ENCODE measurements at regions not wholly inside any gene's neighbourhood (a gene's known extent, or its start where the extent isn't known, plus 50 kb on each side); places are given as distances from the start of the nearest gene placed in this dataset.

DNA sequence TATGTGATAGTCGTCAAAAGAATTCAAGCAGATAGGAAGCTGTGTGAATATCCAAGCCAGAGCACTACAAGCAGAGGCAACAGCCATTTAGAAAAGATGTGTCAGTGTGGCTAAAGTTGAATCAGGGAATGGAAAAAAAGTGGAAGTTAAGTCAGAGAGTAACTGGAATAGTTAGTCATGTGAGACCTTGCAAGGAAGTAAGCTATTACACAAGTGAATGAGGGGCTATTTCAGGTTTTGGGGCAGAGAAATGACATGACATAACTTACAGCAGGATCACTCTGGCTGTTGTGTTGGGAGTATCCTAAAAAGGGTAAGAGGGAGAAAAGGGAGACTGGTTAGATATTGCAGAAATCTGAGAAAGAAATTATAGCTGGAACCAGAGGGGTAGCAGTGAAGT lies 236.6 kb upstream of the PCDH18 start:
- Mint-ChIP-seq H3K9me3 (peaks cover 0 to 25% (median 1%) of the 10 kb centered on the region in 11 donors), H3K27me3 (no peaks in the 10 kb centered on the region), H3K36me3 (no peaks in the 10 kb centered on the region), H3K27ac (no peak overlapping the region), H3K4me1 (no peaks in the 10 kb centered on the region), H3K4me3 (no peak overlapping the region)
- ChIA-PET POLR2A (no interaction called here), CTCF (no interaction called here)
- H3K27me3 ChIP-seq (ENCODE audit: control insufficient read depth in 2 of 2, insufficient read depth in 2 of 2, low read length in 2 of 2): no peaks in the 10 kb centered on the region
- no peaks in the 10 kb centered on the region for H3K4me1 ChIP-seq (ENCODE audit: control insufficient read depth in 2 of 2, insufficient read depth in 2 of 2, low read length in 2 of 2)
- intact Hi-C loops (cut with micrococcal nuclease): no loop called here
- no peaks in the 10 kb centered on the region for H3K36me3 ChIP-seq (ENCODE audit: control insufficient read depth in 2 of 3, insufficient read depth in 3 of 3, low read length in 3 of 3)
- no peak for ATAC-seq
- no peak overlapping the region for H3K4me3 ChIP-seq (ENCODE audit: low read length)
- H3K27ac ChIP-seq (ENCODE audit: low read depth, low read length): no peak overlapping the region
- no peak for DNase-seq
- no peaks in the 10 kb centered on the region for H3K9me3 ChIP-seq (ENCODE audit: control insufficient read depth in 2 of 3, low read length in 3 of 3)

DNA sequence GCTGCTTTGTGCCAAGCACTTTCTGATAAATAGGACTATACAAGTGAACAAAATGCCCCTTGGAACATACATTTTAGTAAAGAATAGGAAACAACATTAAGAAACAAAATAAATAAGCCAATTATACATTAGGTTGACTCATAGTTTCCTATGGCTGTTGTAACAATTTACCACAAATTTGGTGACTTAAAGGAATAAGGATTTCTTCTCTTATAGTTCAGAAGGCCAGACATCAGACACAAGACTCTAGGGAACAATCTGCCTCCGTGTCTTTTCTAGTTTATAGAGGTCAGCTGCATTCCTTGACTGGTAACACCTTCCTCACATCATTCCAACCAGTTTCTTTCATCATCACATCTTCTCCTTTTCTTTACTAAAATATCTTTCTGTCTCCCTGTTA lies 235.9 kb upstream of the PCDH18 start:
- ChIA-PET CTCF (no interaction called here), POLR2A (no interaction called here)
- H3K4me1 Mint-ChIP-seq: no peaks in the 10 kb centered on the region
- intact Hi-C loops (cut with micrococcal nuclease): no loop called here
- Histone ChIP-seq H3K4me3 (ENCODE audit: low read length) (no peak overlapping the region), H3K27ac (ENCODE audit: low read depth, low read length) (no peak overlapping the region), H3K27me3 (ENCODE audit: control insufficient read depth in 2 of 2, insufficient read depth in 2 of 2, low read length in 2 of 2) (no peaks in the 10 kb centered on the region), H3K9me3 (ENCODE audit: control insufficient read depth in 2 of 3, low read length in 3 of 3) (no peaks in the 10 kb centered on the region), H3K36me3 (ENCODE audit: control insufficient read depth in 2 of 3, insufficient read depth in 3 of 3, low read length in 3 of 3) (no peaks in the 10 kb centered on the region), H3K4me1 (ENCODE audit: control insufficient read depth in 2 of 2, insufficient read depth in 2 of 2, low read length in 2 of 2) (no peaks in the 10 kb centered on the region)
- no peak overlapping the region for H3K4me3 Mint-ChIP-seq
- H3K9me3 Mint-ChIP-seq: peaks cover 0 to 25% (median 1%) of the 10 kb centered on the region in 11 donors
- no peak for ATAC-seq
- no peak overlapping the region for H3K27ac Mint-ChIP-seq
- H3K36me3 Mint-ChIP-seq: no peaks in the 10 kb centered on the region
- H3K27me3 Mint-ChIP-seq: no peaks in the 10 kb centered on the region
- no peak for DNase-seq

DNA sequence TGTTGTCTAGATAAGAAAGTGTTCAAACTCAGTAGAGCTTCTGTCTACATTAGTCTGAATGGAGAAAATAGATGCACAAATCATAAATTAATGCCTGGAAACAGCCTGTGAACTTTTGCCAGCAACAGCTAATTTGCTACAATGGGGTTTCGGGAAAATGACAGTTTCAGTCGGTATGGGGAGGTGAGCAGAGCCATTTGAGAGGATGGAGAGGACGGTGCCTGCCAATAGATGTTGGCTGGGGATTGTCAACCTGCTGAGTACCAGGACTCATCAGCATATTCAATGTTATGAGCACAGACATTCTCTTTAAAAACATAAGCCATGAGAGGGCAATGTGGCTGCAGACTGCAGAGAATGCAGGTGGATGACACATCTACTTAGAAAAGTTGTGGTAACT lies 230.3 kb upstream of the PCDH18 start:
- ChIA-PET POLR2A (no interaction called here), CTCF (no interaction called here)
- Mint-ChIP-seq H3K9me3 (peaks cover 0 to 15% (median 0%) of the 10 kb centered on the region in 11 donors), H3K27ac (no peak overlapping the region), H3K4me3 (no peak overlapping the region), H3K27me3 (no peaks in the 10 kb centered on the region), H3K36me3 (no peaks in the 10 kb centered on the region), H3K4me1 (no peaks in the 10 kb centered on the region)
- Histone ChIP-seq H3K9me3 (ENCODE audit: control insufficient read depth in 2 of 3, low read length in 3 of 3) (no peaks in the 10 kb centered on the region), H3K4me3 (ENCODE audit: low read length) (no peak overlapping the region), H3K4me1 (ENCODE audit: control insufficient read depth in 2 of 2, insufficient read depth in 2 of 2, low read length in 2 of 2) (no peaks in the 10 kb centered on the region), H3K36me3 (ENCODE audit: control insufficient read depth in 2 of 3, insufficient read depth in 3 of 3, low read length in 3 of 3) (no peaks in the 10 kb centered on the region), H3K27ac (ENCODE audit: low read depth, low read length) (no peak overlapping the region), H3K27me3 (ENCODE audit: control insufficient read depth in 2 of 2, insufficient read depth in 2 of 2, low read length in 2 of 2) (no peaks in the 10 kb centered on the region)
- DNase-seq (no peak), ATAC-seq (no peak)
- intact Hi-C loops (cut with micrococcal nuclease): no loop called here

DNA sequence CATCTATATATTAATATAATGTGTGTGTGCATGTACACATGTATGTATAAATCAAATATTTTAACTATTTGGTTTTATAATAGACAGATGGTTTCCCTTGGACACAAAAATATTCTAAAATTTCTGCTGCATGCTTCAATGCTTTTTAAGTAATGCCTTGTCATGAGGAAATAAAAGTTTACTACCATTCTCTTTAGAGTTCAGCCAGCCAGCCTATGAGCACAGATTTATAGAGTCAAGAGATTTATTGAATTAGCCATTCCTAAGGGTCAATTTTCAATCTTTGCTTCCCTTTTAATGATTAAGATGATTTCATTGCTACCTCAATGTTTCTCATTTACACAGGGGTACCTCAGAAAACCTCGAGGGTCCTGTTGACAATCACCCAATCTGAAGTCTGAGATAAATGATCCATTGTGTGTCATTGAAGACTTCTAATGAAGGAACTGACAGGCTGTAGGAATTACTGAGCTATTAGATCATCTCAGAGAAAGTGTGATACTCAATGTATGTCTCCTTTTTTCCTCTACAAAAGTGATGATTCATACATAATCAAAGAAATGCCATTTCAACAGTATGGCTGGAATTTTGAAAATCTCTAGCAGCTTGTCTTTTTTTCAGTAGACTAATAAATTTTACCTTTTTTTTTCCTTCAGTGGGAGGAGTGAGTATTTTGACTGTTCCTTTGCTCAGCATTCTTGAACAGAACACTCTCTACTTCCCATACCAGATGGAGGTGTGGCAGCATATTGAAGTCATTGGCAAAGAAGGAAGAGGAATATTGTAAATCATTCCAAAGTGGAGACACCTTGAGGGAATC lies 222.6 kb upstream of the PCDH18 start:
- intact Hi-C loops (cut with micrococcal nuclease): no loop called here
- CTCF ChIA-PET: no interaction called here
- ATAC-seq: no peak

DNA sequence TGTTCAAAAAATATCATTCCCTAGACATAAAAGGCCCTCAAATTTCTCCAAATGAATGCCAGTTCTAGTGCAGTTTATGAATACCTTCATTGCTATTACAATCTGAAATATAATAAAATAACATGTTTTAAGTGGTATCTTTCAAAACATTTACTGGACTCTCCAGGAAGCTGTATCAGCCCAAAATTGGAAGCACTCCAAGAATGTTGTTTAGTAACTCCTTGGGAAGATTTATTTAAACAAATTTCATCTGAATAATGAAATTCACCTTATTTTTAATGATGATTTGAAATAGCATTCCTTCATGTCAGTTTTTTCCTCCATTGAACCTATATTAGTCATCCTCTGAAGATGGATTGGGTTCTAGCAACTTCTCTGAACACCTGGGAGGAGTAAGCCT lies 217.2 kb upstream of the PCDH18 start:
- DNase-seq (no peak), ATAC-seq (no peak)
- H3K27ac Mint-ChIP-seq: no peak overlapping the region
- H3K36me3 Mint-ChIP-seq: no peaks in the 10 kb centered on the region
- Histone ChIP-seq H3K9me3 (ENCODE audit: control insufficient read depth in 2 of 3, low read length in 3 of 3) (no peaks in the 10 kb centered on the region), H3K27ac (ENCODE audit: low read depth, low read length) (no peak overlapping the region), H3K36me3 (ENCODE audit: control insufficient read depth in 2 of 3, insufficient read depth in 3 of 3, low read length in 3 of 3) (no peaks in the 10 kb centered on the region), H3K4me1 (ENCODE audit: control insufficient read depth in 2 of 2, insufficient read depth in 2 of 2, low read length in 2 of 2) (no peaks in the 10 kb centered on the region), H3K4me3 (ENCODE audit: low read length) (no peak overlapping the region), H3K27me3 (ENCODE audit: control insufficient read depth in 2 of 2, insufficient read depth in 2 of 2, low read length in 2 of 2) (no peaks in the 10 kb centered on the region)
- no peak overlapping the region for H3K4me3 Mint-ChIP-seq
- ChIA-PET POLR2A (no interaction called here), CTCF (no interaction called here)
- peaks cover 0 to 25% (median 2%) of the 10 kb centered on the region in 11 donors for H3K9me3 Mint-ChIP-seq
- intact Hi-C loops (cut with micrococcal nuclease): no loop called here
- H3K4me1 Mint-ChIP-seq: no peaks in the 10 kb centered on the region
- H3K27me3 Mint-ChIP-seq: no peaks in the 10 kb centered on the region

More for the DNA sequence above, 222.6 kb upstream of the PCDH18 start:
- Histone ChIP-seq H3K27me3 (ENCODE audit: control insufficient read depth in 2 of 2, insufficient read depth in 2 of 2, low read length in 2 of 2) (no peaks in the 10 kb centered on the region), H3K4me1 (ENCODE audit: control insufficient read depth in 2 of 2, insufficient read depth in 2 of 2, low read length in 2 of 2) (no peaks in the 10 kb centered on the region), H3K36me3 (ENCODE audit: control insufficient read depth in 2 of 3, insufficient read depth in 3 of 3, low read length in 3 of 3) (no peaks in the 10 kb centered on the region), H3K4me3 (ENCODE audit: low read length) (no peak overlapping the region), H3K27ac (ENCODE audit: low read depth, low read length) (no peak overlapping the region), H3K9me3 (ENCODE audit: control insufficient read depth in 2 of 3, low read length in 3 of 3) (no peaks in the 10 kb centered on the region)
- Mint-ChIP-seq H3K9me3 (peaks cover 0 to 28% (median 0%) of the 10 kb centered on the region in 11 donors), H3K4me3 (no peak overlapping the region), H3K27ac (no peak overlapping the region), H3K27me3 (no peaks in the 10 kb centered on the region), H3K4me1 (no peaks in the 10 kb centered on the region), H3K36me3 (no peaks in the 10 kb centered on the region)
- DNase-seq: no peak
- POLR2A ChIA-PET: no interaction called here

DNA sequence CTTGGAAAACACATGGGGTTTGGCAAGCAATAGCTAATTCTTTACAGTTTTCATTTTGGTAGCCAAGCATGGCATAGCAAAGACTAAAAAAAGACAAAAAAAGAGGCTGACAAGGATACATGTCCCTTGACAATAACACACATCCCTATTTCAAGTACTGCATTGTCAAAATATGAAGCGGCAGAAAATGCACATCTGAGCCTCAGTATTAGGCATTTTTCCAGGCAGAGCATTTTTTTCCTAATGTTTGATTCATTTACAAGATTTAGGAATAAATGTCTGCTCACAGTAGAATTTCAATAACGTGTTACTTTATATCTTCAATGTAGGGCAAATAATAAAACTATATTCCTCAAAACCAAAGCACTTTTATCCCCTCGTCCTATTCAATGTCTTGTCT lies 216.3 kb upstream of the PCDH18 start:
- Histone ChIP-seq H3K36me3 (ENCODE audit: control insufficient read depth in 2 of 3, insufficient read depth in 3 of 3, low read length in 3 of 3) (no peaks in the 10 kb centered on the region), H3K27me3 (ENCODE audit: control insufficient read depth in 2 of 2, insufficient read depth in 2 of 2, low read length in 2 of 2) (no peaks in the 10 kb centered on the region), H3K4me3 (ENCODE audit: low read length) (no peak overlapping the region), H3K4me1 (ENCODE audit: control insufficient read depth in 2 of 2, insufficient read depth in 2 of 2, low read length in 2 of 2) (no peaks in the 10 kb centered on the region), H3K27ac (ENCODE audit: low read depth, low read length) (no peak overlapping the region), H3K9me3 (ENCODE audit: control insufficient read depth in 2 of 3, low read length in 3 of 3) (no peaks in the 10 kb centered on the region)
- intact Hi-C loops (cut with micrococcal nuclease): no loop called here
- ATAC-seq: no peak
- Mint-ChIP-seq H3K4me1 (no peaks in the 10 kb centered on the region), H3K36me3 (no peaks in the 10 kb centered on the region), H3K27me3 (no peaks in the 10 kb centered on the region), H3K4me3 (no peak overlapping the region), H3K9me3 (peaks cover 0 to 25% (median 2%) of the 10 kb centered on the region in 11 donors), H3K27ac (no peak overlapping the region)
- DNase-seq: no peak
- ChIA-PET POLR2A (no interaction called here), CTCF (no interaction called here)

DNA sequence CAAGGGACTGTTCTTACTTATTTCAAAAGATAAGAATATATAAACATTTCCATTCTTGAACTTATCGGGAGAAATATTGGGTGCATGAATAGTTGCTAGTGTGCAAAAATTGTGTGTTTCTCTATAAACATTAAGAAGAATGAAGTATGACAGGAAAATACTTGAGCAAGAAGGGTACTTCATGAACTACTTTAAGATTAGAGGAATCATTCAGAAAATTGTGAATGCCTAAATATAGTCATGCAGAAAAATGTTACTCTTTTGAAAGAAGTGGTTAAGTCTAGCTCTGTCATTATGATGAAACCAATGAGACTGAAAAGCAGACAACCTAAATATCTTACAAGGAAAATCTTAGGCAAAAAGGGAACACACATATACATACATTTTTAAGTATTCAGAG lies 207.8 kb upstream of the PCDH18 start:
- no peak overlapping the region for H3K4me3 Mint-ChIP-seq
- H3K9me3 Mint-ChIP-seq: peaks cover 0 to 2% (median 0%) of the 10 kb centered on the region in 11 donors
- Histone ChIP-seq H3K36me3 (ENCODE audit: control insufficient read depth in 2 of 3, insufficient read depth in 3 of 3, low read length in 3 of 3) (no peaks in the 10 kb centered on the region), H3K4me3 (ENCODE audit: low read length) (no peak overlapping the region), H3K27me3 (ENCODE audit: control insufficient read depth in 2 of 2, insufficient read depth in 2 of 2, low read length in 2 of 2) (no peaks in the 10 kb centered on the region), H3K4me1 (ENCODE audit: control insufficient read depth in 2 of 2, insufficient read depth in 2 of 2, low read length in 2 of 2) (no peaks in the 10 kb centered on the region), H3K9me3 (ENCODE audit: control insufficient read depth in 2 of 3, low read length in 3 of 3) (no peaks in the 10 kb centered on the region), H3K27ac (ENCODE audit: low read depth, low read length) (no peak overlapping the region)
- no peak for ATAC-seq
- ChIA-PET CTCF (no interaction called here), POLR2A (no interaction called here)
- no peak for DNase-seq
- intact Hi-C loops (cut with micrococcal nuclease): no loop called here
- H3K36me3 Mint-ChIP-seq: no peaks in the 10 kb centered on the region
- H3K4me1 Mint-ChIP-seq: no peaks in the 10 kb centered on the region
- H3K27ac Mint-ChIP-seq: no peak overlapping the region
- H3K27me3 Mint-ChIP-seq: no peaks in the 10 kb centered on the region
